GM12878 (cell line): ENCODE measurements at regions not wholly inside any gene's neighbourhood (a gene's known extent, or its start where the extent isn't known, plus 50 kb on each side); places are given as distances from the start of the nearest gene placed in this dataset.

Source experiments
- BCL3 ChIP-seq: IDR thresholded peaks from 2 replicates; pipeline ENCODE4 v1.6.1; 2011; ENCODE audit warnings: borderline replicate concordance, low read depth, mild to moderate bottlenecking, moderate library complexity, low read length; ENCODE audit not compliant: insufficient read depth, poor library complexity, severe bottlenecking
- BHLHE40 ChIP-seq, 2 experiments: fragments of 450-650 bp in 1 of 2; IDR thresholded peaks; 2 replicates each; pipeline ENCODE4 v1.6.1; 2011 to 2017; ENCODE audit warnings: low read depth in 2 of 2, borderline replicate concordance in 1 of 2, improper control_type of control experiment in 1 of 2, low read length in 1 of 2, mild to moderate bottlenecking in 1 of 2
- CEBPB ChIP-seq, 2 experiments: fragments of 150-350 bp in 1 of 2; IDR thresholded peaks; 2 replicates each; pipeline ENCODE4 v1.6.1; 2012 to 2014; ENCODE audit warnings: low read depth in 2 of 2, low read length in 2 of 2, borderline replicate concordance in 1 of 2, inconsistent platforms in 1 of 2
- CREB1 ChIP-seq: IDR thresholded peaks from 2 replicates; pipeline ENCODE4 v1.6.1; 2012; ENCODE audit warnings: low read depth, mild to moderate bottlenecking, inconsistent platforms
- E2F8 ChIP-seq: fragments of 450-650 bp; IDR thresholded peaks from 2 replicates; pipeline ENCODE4 v1.6.1; 2018; ENCODE audit warnings: mild to moderate bottlenecking, low read depth, moderate library complexity; ENCODE audit not compliant: partially characterized antibody
- E4F1 ChIP-seq: fragments of 450-650 bp; IDR thresholded peaks from 2 replicates; pipeline ENCODE4 v1.6.1; 2018; ENCODE audit warnings: borderline replicate concordance, mild to moderate bottlenecking; ENCODE audit not compliant: partially characterized antibody
- GATAD2B ChIP-seq: fragments of 450-650 bp; conservative IDR thresholded peaks from 2 replicates; pipeline ENCODE4 v1.6.1; 2017; ENCODE audit warnings: low read depth, mild to moderate bottlenecking, moderate library complexity
- KAT2A ChIP-seq: conservative IDR thresholded peaks from 2 replicates; pipeline ENCODE4 v1.6.1; 2011; ENCODE audit warnings: low read depth, low read length; ENCODE audit not compliant: control insufficient read depth
- MEF2A ChIP-seq: IDR thresholded peaks from 2 replicates; pipeline ENCODE4 v1.6.1; 2011; ENCODE audit warnings: low read depth, mild to moderate bottlenecking, low read length, moderate library complexity; ENCODE audit not compliant: insufficient read depth
- MXI1 ChIP-seq: fragments of 150-350 bp; IDR thresholded peaks from 2 replicates; pipeline ENCODE4 v1.6.1; 2011; ENCODE audit warnings: low read depth, mild to moderate bottlenecking, inconsistent platforms, low read length, improper control_type of control experiment
- NR2C2 ChIP-seq: IDR thresholded peaks from 2 replicates; pipeline ENCODE4 v1.6.1; 2011; ENCODE audit warnings: borderline replicate concordance, low read depth; ENCODE audit not compliant: control insufficient read depth, insufficient read length
- RBBP5 ChIP-seq: fragments of 200-600 bp; sonication (generic); conservative IDR thresholded peaks from 2 replicates; pipeline ENCODE4 v1.6.1; 2016
- RFX5 ChIP-seq: IDR thresholded peaks from 2 replicates; pipeline ENCODE4 v1.6.1; 2011; ENCODE audit warnings: low read depth, low read length, improper control_type of control experiment
- SIX5 ChIP-seq: IDR thresholded peaks from 2 replicates; pipeline ENCODE4 v1.6.1; 2011; ENCODE audit warnings: mild to moderate bottlenecking, low read depth, low read length, moderate library complexity; ENCODE audit not compliant: severe bottlenecking
- SPI1 ChIP-seq: IDR thresholded peaks from 2 replicates; pipeline ENCODE4 v1.6.1; 2011; ENCODE audit warnings: low read depth, mild to moderate bottlenecking, low read length, moderate library complexity, borderline replicate concordance; ENCODE audit not compliant: insufficient read depth
- TAF1 ChIP-seq: IDR thresholded peaks from 2 replicates; pipeline ENCODE4 v1.6.1; 2011; ENCODE audit warnings: mild to moderate bottlenecking, low read depth, low read length, borderline replicate concordance
- YBX1 ChIP-seq: fragments of 450-650 bp; IDR thresholded peaks from 2 replicates; pipeline ENCODE4 v1.6.1; 2016; ENCODE audit warnings: antibody characterized with exemption
- ZBTB40 ChIP-seq: fragments of 450-650 bp; IDR thresholded peaks from 2 replicates; pipeline ENCODE4 v1.6.1; 2016; ENCODE audit warnings: mild to moderate bottlenecking, moderate library complexity, borderline replicate concordance

- peak; percentile 54; the same call in 1 of the 2 replicates for TF ChIP-seq CREB1
- peak; percentile 91 for TF ChIP-seq GATAD2B
- peak; percentile 62 to 87 for TF ChIP-seq BHLHE40 (IDR thresholded peaks at IDR 0.05; ENCODE audit: borderline replicate concordance in 1 of 2, low read depth in 2 of 2, low read length in 1 of 2)
- no peak for TF ChIP-seq SIX5
- no peak for TF ChIP-seq SPI1
- no peak for TF ChIP-seq E4F1
- no peak for TF ChIP-seq KAT2A
- TF ChIP-seq TAF1, result no peak; the same call in 1 of the 2 replicates
- TF ChIP-seq RBBP5, result no peak
- no peak for TF ChIP-seq YBX1
- no peak for TF ChIP-seq NR2C2
- TF ChIP-seq MEF2A, result no peak
- no peak for TF ChIP-seq MXI1
- no peak for TF ChIP-seq E2F8
- TF ChIP-seq ZBTB40, result no peak
- no peak for TF ChIP-seq BCL3
- no peak for TF ChIP-seq RFX5
- TF ChIP-seq CEBPB (IDR thresholded peaks at IDR 0.05; ENCODE audit: borderline replicate concordance in 1 of 2, low read depth in 2 of 2, low read length in 2 of 2), result no peak
Observed at GRCh38 chr1:9181990-9182783, 52.4 kb upstream of the H6PD start (continued).
